Non-pigmented ciliary epithelial cell (primary cell): ENCODE measurements at regions not wholly inside any gene's neighbourhood (a gene's known extent, or its start where the extent isn't known, plus 50 kb on each side); places are given as distances from the start of the nearest gene placed in this dataset.
A peak's percentile ranks its signal among the peaks of the same experiment; 100 is the strongest.
"Not testable (repeated sequence)": the region's sequence is repeated elsewhere in the genome, so short reads cannot be mapped to it uniquely, and the experiment has no call there.

Experiments used
- DNase-seq: peaks from one replicate; pipeline ENCODE4 v3.0.0-alpha.2; 2010; ENCODE audit warnings: low read depth

DNA sequence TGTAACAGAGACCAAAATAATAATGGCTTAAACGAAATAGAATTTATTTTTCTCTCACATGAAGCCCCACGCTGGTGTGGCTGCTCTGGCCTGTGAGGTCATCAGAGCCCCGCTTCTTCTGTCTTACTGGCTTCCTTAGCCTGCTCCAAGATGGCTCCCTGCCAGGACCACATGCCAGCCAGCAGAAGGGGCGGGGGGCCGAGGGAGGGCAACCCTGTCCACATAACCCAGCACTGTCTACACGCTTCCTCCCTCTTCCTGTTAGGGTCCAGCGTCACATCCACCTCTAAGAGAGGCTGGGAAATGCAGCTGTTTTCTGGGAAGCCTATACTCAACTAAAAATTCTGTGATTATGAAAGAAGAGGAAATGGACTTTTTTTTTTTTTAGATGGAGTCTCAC is 107.9 kb upstream of the DLG1 start:
- no peak for DNase-seq

DNA sequence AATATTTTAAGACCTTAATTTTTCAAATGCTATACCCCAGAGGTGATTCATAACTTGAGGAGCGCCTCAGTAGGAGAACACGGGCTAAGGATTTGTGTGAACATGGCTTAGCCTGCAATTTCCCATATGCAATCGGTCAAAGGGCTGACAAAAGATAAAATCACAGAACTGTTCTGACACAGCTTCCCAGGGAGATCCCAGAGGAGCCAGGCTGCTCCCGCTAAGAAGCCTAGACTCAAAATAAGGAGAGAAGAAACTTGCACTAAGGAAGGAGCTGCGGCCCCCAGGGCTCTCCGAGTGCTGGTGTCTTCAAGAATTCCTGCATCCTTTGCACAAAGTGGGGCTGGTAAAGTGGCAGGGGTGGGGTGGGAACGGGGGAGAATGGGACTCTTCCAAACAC is 106.3 kb upstream of the DLG1 start:
- DNase-seq, result no peak

DNA sequence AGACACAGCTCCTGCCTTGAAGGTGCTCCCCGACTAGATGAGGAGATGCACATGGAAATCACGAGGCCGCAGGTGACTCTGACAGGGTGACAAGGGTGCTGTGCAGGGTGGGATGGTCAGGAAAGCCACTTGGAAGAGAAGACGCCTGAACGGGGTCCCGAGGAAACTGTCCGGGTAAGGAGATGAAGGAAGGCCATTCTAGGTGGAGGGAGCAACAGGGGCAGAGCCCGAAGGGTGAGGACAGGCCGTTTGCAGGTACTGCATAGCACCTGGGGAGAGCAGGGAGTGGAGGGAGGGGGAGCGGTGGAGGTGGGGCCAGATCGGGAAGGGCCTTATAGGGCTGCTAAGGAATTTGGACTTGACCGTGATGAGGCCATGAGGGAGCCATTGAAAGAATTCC is 105.6 kb upstream of the DLG1 start:
- no peak for DNase-seq

DNA sequence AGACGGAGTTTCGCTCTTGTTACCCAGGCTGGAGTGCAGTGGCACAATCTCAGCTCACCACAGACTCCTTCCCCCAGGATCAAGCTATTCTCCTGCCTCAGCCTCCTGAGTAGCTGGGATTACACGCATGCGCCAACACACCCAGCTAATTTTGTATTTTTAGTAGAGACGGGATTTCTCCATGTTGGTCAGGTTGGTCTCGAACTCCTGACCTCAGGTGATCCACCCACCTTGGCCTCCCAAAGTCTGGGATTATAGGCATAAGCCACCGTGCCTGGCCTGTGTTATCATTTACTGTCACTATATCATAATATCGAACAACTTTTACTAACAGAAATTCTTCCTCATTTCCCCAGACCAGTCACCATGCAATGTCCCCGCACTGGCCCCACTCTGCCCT is 104.0 kb upstream of the DLG1 start:
- not testable (repeated sequence) for DNase-seq

DNA sequence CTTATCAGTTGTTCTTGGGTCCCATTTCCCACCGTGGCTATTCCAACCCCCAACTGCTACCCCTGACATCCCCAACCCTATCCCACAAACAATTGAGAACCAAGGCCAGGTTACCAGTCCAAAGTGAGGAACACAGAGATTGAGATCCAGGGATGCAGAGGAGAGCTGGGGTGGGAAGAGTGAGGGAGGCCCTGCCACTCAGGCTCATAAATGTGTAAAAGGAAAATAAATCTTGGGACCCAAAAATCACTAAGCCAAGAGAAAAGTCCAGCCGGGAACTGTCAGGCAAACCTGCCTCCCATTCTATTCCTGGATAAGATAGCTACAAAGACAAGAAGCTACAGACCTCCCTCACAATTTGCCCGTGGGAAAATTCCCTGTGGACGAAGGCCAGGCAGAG is 101.1 kb upstream of the DLG1 start:
- no peak for DNase-seq

DNA sequence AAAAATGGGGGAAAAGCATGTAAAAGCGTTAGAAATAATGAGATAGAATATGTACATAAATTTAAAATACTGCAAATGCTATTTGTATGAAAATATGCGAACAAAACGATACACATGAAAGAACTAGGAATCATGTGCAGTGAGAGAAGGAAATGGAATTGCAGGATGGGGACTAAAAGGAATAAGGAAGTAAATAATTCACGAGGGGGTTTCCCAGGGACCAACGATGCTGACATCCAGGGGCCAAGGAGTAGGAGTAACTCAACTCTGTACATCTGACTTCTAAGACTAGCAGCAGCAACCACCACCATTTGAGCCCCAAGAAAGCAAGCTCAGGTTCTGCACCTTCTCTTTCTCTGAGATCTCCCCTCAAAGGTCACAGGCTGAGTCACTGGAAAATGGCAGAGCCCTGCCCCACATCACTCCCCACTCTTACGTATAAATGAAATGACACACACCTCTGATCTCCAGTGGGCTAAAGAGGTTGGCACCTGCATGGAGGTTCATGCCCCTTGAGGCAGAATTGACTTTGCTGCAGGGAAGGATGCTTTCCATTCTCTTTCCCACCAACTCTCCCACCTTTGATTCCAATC is 100.0 kb upstream of the DLG1 start:
- no peak for DNase-seq

DNA sequence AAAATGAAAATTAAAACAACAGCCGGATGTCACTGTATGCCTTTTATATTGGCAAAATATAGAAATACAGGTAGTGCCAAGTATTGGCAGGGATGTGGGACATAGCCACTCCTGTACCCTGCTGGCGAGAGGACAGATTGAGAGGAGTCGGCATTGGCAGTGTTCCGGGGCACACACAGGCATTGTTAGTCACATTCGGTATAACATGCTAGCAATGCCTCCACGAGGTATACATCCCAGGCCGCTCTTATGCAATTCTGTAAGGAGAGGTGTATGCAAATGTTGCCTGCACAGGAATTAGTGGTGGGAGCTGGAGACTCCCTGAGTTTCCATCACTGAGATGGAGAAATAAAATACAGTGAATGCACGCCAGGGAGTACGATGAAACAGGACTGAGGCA is 99.4 kb upstream of the DLG1 start:
- no peak for DNase-seq

DNA sequence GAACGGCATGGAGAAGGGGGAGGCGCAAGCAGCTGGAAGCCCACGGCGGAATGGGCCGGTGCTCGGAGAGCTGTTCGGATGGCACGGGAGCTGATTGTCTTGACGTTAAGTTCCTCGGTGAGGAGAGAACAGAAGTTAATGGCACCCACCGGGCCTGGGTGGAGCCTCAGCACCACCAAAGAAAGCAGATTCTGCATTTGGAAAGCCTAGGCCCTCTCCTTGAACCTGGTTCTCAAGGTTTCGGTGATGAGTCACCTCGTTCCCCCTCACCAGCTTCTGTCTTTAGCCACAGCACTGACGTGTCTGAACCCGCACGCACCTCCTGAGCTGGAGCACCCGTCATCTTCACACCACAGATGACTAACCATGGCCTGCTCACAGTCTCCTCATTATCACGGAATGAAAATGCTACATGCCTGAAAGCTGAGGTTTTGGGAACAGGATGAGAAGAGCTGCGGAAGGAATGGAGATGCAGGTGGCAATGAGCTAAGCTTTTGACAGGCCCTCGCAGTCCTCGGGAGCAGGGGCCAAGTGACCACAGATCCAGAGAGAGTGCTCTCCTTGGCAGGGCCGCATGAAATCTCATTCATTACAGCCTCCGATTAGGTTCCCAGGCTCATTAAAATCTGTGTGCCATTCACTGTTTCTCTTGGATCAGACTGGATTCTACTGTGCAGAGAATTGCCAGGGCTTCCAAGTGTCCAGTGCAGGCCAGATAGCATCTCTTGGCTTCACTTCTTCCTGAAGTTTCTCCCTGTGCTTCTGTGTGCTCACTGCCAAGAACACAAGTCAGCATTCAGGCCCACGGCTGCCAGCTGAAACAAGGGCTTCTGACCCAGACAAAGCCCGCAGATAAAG is 96.3 kb upstream of the DLG1 start:
- peak; percentile 100 for DNase-seq

DNA sequence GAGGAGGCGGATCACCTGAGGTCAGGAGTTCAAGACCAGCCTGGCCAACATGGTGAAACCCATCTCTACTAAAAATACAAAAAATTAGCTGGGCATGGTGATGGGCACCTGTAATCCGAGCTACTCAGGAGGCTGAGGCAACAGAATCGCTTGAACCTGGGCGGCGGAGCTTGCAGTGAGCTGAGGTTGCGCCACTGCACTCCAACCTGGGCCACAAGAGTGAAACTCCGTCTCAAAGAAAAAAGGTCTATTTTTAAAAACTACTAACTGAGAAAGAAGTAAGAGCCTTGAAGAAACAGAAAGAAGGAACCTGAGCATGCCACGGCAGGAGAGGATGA is 95.7 kb upstream of the DLG1 start:
- DNase-seq, result not testable (repeated sequence)

DNA sequence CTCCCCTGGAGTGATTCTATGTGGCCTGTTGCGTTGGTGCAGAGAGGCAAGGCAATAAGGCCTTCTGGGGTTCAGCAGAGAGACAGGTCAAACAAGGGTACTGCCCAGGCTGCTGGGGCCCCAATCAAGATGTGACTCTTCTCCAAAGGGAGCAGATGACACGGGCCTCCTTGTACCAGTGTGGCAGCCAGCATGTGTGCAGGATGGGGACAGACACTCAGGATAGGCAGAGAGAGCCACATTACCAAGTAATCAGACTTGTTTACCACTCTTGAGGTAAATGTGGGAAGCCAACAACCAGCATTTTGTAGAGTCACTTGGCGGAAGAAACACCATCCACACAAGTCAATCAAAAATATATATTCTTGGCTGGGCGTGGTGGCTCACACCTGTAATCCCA is 95.3 kb upstream of the DLG1 start:
- DNase-seq, result no peak

DNA sequence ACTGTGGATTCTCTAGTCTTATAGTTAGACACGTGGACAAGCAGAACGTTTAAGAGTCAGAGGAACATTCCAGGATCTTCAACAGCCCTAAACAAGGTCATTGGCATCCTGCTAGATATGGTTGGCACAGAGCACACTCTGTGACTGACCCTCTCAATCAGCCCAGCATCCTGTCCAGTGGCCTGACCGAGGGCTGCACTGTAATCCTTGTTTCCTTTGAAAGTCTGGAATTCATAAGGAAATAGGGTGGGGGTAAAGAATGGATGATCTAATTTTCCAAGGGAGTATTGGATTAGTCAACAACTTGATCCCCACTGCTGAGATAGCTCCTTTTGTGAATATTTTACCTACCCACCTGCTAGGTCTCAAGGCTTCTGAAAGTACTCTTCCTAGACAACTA is 94.5 kb upstream of the DLG1 start:
- no peak for DNase-seq

DNA sequence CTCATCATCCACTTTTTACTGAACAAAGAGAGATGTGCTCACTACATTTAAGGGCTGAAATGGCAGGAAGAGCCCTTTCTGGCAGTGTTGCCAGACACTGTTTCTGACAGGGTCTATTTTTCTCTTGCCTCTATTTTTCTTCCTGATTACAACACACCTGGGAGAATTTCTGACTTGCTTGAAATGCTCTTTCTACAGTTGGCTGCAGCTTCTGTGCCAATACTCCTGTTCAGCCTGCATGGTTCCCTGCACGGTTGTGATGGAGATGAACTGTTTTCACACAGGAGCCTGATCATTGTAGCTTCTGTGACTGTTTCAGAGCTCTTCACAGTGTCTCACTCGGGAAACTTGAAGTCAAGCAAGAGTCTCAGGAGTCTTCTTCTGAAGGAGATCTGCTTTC is 83.0 kb upstream of the DLG1 start:
- no peak for DNase-seq

DNA sequence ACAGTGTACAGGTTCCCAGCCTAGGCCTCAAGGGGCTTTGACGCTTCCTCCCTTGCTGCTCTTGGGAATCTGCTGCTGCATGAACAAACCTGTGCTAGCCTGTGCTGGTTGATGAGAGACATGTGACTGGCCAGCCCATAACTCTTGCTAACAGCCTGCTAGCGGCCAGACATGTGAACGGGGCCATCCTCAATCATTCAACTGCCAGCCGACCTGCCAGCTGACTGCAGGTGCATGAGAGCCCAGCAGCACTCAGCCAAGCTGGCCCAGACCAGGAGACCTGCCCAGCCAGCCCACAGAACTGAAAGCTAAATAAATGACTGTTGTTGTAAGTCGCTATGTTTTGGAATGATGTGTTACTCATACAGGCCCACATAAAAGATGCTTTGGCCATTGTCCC is 82.4 kb upstream of the DLG1 start:
- no peak for DNase-seq

DNA sequence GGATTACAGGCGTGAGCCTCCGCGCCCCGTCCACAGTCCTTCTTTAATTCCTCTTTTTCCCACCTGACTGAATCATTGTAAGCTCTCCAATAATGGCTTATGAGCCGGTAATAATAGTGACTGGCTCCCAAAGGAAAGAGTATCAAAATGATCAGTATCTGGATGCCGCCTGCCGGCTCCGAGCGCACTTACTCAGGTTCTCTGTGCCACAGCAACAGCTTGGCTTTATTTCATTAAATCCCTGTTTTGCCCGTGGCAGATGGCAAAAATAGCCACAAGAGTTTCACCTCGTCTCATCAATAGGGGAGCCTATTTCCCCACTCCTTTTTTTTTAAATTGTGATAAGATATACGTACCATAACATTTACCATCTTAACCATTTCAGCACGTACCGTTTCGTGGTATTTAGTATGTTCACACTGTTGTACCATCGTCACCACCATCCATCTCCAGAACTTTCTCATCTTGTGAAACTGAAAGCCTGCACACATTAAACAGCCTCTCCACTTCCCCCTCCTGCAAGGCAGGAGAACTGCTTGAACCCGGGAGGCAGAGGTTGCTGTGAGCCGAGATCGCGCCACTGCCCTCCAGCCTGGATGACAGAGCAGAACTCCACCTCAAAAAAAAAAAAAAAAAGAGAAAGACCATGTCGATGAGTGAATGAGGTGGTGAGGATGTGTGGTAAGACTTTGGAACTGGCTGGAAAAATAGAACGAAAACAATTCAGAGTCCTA is 80.7 kb upstream of the DLG1 start:
- no peak for DNase-seq

DNA sequence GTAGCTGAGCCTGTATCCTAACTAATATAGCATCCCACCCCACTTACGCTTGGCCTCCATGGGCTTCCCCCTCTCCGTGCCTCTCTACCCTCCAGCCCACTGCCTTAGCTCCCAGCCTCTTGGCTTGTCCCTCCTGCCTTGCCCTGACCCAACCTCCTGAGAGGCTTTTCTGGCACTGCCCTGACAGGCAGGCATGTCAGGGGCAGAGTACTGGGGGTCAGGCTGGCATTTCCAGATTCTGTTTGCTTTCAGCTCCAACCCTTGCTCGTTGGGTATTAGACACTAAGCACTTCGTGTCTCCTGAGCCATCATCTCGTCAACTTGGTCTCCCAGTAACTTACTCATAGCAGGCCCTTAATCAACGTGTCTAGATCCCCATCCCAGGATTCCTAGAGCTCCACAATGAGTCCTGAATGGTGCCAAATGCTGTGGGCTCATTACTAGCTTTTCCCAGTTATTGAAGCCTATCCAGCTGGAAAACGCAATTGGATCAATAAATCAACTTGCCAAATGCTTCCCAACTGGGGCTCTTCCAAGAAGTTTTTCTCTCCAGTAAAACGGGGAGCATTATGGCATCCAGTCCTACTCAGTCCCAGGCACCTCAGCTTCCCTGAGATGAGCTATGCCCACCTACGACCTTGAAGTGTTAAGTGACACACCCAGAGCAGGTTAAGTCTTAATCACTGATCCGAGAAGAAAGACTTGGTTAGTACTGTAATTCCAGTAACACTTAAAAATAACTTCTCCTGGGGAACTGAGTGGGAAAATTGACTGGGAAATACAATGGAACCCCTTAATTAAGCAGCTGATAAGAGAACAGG is 78.5 kb upstream of the DLG1 start:
- DNase-seq, result no peak

DNA sequence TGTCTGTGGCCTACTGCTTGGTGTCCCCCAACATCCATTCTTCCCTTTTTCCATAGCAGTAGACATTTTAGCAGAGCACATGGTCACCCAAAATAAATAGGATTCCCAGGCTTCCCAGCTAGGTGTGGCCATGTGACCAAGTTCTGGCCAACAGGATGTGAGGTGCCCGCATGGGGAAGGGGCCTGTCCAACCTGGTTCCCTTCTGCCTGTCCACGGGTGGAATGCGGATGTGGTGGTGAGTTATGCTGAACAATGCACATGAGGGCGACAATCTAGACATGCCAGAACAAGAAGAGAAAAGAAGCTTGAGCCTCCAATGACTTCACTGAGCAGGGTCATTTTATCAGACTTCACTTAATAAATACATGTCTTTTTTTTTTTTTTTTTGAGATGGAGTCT is 77.6 kb upstream of the DLG1 start:
- DNase-seq, result no peak

DNA sequence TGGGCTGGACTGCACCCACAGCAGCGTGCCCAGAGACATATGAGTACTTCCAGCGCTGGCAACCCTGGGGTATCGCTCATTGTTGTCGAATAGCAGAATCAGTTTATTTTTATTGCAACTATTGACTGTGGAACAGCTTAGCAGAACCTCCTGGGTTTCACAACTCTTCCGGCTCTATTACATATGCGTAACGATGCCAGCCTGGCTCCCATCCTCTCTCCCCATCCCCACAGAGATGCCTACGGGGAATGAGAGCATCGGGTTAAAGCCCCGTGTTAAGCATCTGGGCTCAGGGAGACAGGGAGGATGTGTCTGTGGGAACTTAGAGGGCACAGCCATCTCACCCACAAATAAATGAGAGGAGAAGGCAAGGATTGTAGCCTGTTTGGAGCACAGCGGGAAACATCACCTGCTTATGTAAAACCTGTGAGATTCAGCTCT is 76.6 kb upstream of the DLG1 start:
- DNase-seq, result no peak

DNA sequence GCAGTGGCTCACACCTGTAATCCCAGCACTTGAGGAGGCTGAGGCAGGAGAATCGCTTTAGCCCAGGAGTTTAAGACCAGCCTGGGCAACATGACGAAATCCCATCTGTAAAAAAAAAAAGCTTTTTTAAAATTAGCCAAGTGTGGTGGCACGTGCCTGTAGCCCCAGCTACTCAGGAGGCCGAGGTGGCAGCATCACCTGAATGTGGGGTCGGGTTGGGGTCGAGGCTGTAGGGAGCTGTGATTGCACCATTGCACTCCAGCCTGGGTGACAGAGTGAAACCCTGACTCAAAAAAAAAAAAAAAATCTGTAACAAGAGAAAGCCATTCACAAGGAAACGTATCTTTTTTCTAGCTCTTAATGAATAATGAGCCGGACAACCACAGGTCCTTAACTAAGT is 74.7 kb upstream of the DLG1 start:
- DNase-seq, result no peak

DNA sequence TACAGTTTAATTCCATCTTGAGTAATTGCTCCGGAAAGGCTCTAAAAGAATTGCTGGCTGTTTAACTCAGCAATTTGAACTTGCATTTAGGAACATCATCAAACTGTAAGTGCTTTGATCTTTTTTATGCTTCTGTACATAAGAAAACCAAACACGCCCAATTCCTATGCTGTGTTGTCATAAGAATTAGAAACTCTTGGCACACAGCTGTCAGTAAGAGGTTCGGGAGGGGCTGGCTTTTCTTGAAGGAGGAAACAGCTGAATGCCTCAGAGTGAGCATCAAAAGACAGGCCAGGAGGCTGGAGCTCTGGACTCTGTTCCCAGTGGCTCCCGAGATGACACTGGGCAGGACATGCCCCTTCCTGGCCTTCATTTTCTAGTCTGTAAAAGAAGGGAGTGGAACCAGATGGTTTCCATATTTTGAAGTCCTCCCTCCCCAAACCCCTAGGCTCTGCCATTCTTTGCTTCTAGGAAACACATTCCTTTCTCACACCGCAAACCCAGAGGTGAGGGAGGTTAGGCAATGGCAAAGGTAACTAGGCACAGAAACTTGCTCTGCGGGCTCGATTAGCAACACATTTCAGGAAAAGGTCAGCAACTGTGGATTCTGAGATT is 73.7 kb upstream of the DLG1 start:
- DNase-seq, result peak; percentile 71

DNA sequence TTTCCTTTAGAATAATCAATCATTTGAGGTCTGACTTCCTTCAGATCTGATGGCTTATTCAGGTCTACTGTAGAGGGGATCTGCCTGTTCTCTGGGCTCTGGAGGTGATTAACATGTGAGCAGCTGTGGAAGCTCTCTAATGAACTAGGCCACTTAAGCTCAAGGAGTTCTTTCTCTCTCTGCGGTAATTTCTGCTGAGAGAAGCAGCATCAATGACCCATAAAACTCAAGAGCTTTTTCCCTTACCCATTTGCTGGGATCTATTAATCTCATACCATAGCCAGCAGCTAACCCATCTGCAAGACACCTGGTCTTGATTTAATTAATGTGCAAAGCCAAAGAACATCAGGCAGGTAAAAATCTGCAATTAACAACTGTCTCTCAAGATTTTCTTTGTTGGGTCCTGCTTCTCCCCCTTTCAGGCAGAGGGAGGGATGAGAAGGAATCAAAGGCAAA is 73.2 kb upstream of the DLG1 start:
- no peak for DNase-seq

DNA sequence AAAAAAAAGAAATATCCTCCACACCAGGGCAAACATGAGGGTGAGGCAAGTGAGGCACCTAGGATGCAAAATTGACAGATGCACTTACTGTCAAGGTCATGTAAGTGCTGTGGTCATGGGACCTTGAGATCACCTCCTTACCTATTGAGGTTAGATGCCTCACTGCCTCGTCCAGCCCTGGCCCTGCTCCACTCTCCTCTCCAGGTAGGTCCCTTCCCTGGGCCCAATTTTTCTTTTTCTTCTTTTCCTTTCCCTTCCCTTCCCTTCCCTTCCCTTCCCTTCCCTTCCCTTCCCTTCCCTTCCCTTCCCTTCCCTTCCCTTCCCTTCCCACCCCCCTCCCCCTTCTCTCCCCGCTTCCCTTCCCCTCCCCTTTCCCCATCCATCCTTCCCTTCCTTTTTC is 71.1 kb upstream of the DLG1 start:
- DNase-seq, result no peak

DNA sequence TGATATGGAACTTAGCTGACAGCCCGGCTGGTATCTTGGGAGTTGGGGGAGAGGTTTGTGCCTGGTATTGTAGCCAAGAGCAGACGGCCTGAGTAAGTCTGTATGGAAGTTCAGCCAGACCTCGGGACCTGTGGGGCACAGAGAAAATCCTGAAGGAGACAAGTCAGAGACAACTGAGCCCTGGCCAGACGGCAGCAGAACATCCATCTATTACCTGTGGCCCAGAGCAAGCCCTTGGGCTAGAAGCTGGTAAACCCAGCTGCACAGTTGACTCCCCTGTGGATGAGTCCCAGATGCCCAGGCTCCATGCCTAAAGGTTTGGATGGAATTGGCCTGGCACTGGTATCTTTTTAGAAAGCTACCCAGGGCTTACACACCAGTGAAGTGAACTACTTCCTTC is 70.4 kb upstream of the DLG1 start:
- DNase-seq, result no peak
